Loucy (cell line): ENCODE measurements at regions not wholly inside any gene's neighbourhood (a gene's known extent, or its start where the extent isn't known, plus 50 kb on each side); places are given as distances from the start of the nearest gene placed in this dataset.

ENCODE experiments used
- H2AFZ ChIP-seq: fragments of 200-600 bp; sonication (generic); 2 replicates; pipeline ENCODE4 v1.6.0; 2016; ENCODE audit warnings: antibody characterized with exemption, mild to moderate bottlenecking, low read length, moderate library complexity
- H3F3A ChIP-seq: fragments of 200-600 bp; 2 replicates; pipeline ENCODE4 v1.6.0; 2016; ENCODE audit warnings: antibody characterized with exemption, low read depth, mild to moderate bottlenecking
- H3K27me3 ChIP-seq: fragments of 200-600 bp; sonication (generic); 2 replicates; pipeline ENCODE4 v1.6.1; 2014; ENCODE audit warnings: low read length, mild to moderate bottlenecking; ENCODE audit not compliant: insufficient read depth, poor library complexity, severe bottlenecking
- H3K36me3 ChIP-seq: fragments of 200-600 bp; sonication (generic); 2 replicates; pipeline ENCODE4 v1.6.1; 2016; ENCODE audit warnings: low read length; ENCODE audit not compliant: insufficient read depth
- H3K4me1 ChIP-seq: fragments of 200-600 bp; sonication (generic); 2 replicates; pipeline ENCODE4 v1.5.1; 2014; ENCODE audit warnings: low read length, mild to moderate bottlenecking; ENCODE audit not compliant: insufficient read depth, poor library complexity, severe bottlenecking
- H3K4me2 ChIP-seq: fragments of 200-600 bp; sonication (generic); 2 replicates; pipeline ENCODE4 v1.6.0; 2014; ENCODE audit warnings: antibody characterized with exemption, low read length, low read depth, mild to moderate bottlenecking; ENCODE audit not compliant: poor library complexity, severe bottlenecking
- H3K4me3 ChIP-seq: fragments of 200-600 bp; sonication (generic); 2 replicates; pipeline ENCODE4 v1.5.1; 2014; ENCODE audit warnings: low read length, mild to moderate bottlenecking, mixed read lengths; ENCODE audit not compliant: poor library complexity, severe bottlenecking
- H3K79me2 ChIP-seq: fragments of 200-600 bp; sonication (generic); 2 replicates; pipeline ENCODE4 v1.6.1; 2014; ENCODE audit warnings: low read length; ENCODE audit not compliant: insufficient read depth
- H3K9ac ChIP-seq: fragments of 200-600 bp; sonication (generic); 2 replicates; pipeline ENCODE4 v1.6.0; 2014; ENCODE audit warnings: mild to moderate bottlenecking, low read depth, low read length, moderate library complexity; ENCODE audit not compliant: poor library complexity, severe bottlenecking
- H3K9me2 ChIP-seq: fragments of 200-600 bp; sonication (generic); replicated peaks from 2 replicates; pipeline ENCODE4 v1.6.1; 2016; ENCODE audit warnings: low read depth, low read length, mixed read lengths
- H3K9me3 ChIP-seq: fragments of 200-600 bp; sonication (generic); 2 replicates; pipeline ENCODE4 v1.6.1; 2014; ENCODE audit warnings: mild to moderate bottlenecking, antibody characterized with exemption, low read length, low read depth; ENCODE audit not compliant: insufficient read depth
- H4K20me1 ChIP-seq: fragments of 200-600 bp; sonication (generic); 2 replicates; pipeline ENCODE4 v1.6.0; 2014; ENCODE audit warnings: antibody characterized with exemption, low read length, mild to moderate bottlenecking; ENCODE audit not compliant: insufficient read depth, poor library complexity, severe bottlenecking
- EZH2phosphoT487 ChIP-seq: fragments of 200-600 bp; IDR thresholded peaks from 2 replicates; pipeline ENCODE4 v1.6.1; 2018; ENCODE audit warnings: antibody characterized with exemption, mild to moderate bottlenecking, moderate library complexity, borderline replicate concordance
- TF ChIP-seq, protein P1 (sequence below): fragments of 200-600 bp; sonication (generic); conservative IDR thresholded peaks from 2 replicates; pipeline ENCODE4 v1.5.1; 2014; ENCODE audit warnings: mild to moderate bottlenecking, antibody characterized with exemption, low read length

- no peak overlapping the region for H3K4me2 ChIP-seq
- no peaks in the 10 kb centered on the region for H3K9me3 ChIP-seq
- no peak overlapping the region for H2AFZ ChIP-seq
- no peaks in the 10 kb centered on the region for H4K20me1 ChIP-seq
- H3K9ac ChIP-seq, result no peak overlapping the region
- H3K9me2 ChIP-seq, result no peaks in the 10 kb centered on the region
- H3K79me2 ChIP-seq, result no peaks in the 10 kb centered on the region
- H3K27me3 ChIP-seq, result no peaks in the 10 kb centered on the region
- H3K4me3 ChIP-seq, result no peak overlapping the region
- no peaks in the 10 kb centered on the region for H3F3A ChIP-seq
- H3K36me3 ChIP-seq, result no peaks in the 10 kb centered on the region
- H3K4me1 ChIP-seq, result no peaks in the 10 kb centered on the region
- no peak for TF ChIP-seq EZH2phosphoT487
- TF ChIP-seq, protein P1, sequence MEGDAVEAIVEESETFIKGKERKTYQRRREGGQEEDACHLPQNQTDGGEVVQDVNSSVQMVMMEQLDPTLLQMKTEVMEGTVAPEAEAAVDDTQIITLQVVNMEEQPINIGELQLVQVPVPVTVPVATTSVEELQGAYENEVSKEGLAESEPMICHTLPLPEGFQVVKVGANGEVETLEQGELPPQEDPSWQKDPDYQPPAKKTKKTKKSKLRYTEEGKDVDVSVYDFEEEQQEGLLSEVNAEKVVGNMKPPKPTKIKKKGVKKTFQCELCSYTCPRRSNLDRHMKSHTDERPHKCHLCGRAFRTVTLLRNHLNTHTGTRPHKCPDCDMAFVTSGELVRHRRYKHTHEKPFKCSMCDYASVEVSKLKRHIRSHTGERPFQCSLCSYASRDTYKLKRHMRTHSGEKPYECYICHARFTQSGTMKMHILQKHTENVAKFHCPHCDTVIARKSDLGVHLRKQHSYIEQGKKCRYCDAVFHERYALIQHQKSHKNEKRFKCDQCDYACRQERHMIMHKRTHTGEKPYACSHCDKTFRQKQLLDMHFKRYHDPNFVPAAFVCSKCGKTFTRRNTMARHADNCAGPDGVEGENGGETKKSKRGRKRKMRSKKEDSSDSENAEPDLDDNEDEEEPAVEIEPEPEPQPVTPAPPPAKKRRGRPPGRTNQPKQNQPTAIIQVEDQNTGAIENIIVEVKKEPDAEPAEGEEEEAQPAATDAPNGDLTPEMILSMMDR, result no peak
Observed at GRCh38 chr12:126706300-126706699, 1560.7 kb upstream of the TMEM132C start.

GRCh38 chr12:126708492-126708896 is 1558.5 kb upstream of the TMEM132C start:
- Histone ChIP-seq H3K79me2 (no peaks in the 10 kb centered on the region), H3K4me1 (no peaks in the 10 kb centered on the region), H3K36me3 (no peaks in the 10 kb centered on the region), H3K9me2 (no peaks in the 10 kb centered on the region), H3K27me3 (no peaks in the 10 kb centered on the region), H3K9ac (no peak overlapping the region), H2AFZ (no peak overlapping the region), H3K4me2 (no peak overlapping the region), H3K9me3 (no peaks in the 10 kb centered on the region), H3K4me3 (no peak overlapping the region), H4K20me1 (no peaks in the 10 kb centered on the region), H3F3A (no peaks in the 10 kb centered on the region)
- TF ChIP-seq, protein P1, result no peak
- TF ChIP-seq EZH2phosphoT487, result no peak

DNA sequence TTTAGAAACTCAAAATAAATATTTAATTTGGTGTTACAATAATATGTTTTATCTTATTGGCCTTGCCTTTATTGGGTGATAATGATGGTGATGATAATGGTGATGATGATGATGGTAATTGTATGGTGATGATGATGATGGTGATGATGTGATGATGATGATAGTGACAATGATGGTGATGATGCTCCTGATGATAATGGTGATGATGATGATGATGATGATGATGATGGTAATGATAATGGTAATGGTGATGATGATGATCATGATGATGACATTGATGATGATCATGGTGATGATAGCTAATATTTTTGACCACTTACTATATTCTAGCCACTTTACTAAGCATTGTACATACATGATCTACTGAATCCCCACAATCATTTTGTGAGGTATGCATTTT is 1548.6 kb upstream of the TMEM132C start:
- H3K9me3 ChIP-seq, result no peaks in the 10 kb centered on the region
- no peaks in the 10 kb centered on the region for H3F3A ChIP-seq
- TF ChIP-seq, protein P1, result no peak
- no peak for TF ChIP-seq EZH2phosphoT487
- no peaks in the 10 kb centered on the region for H3K27me3 ChIP-seq
- no peaks in the 10 kb centered on the region for H3K79me2 ChIP-seq
- no peaks in the 10 kb centered on the region for H3K9me2 ChIP-seq
- no peak overlapping the region for H3K9ac ChIP-seq
- no peaks in the 10 kb centered on the region for H3K4me1 ChIP-seq
- no peaks in the 10 kb centered on the region for H4K20me1 ChIP-seq
- H3K36me3 ChIP-seq, result no peaks in the 10 kb centered on the region
- no peak overlapping the region for H3K4me3 ChIP-seq
- H2AFZ ChIP-seq, result no peak overlapping the region
- no peak overlapping the region for H3K4me2 ChIP-seq
